ENCODE measurements at regions not wholly inside any gene's neighbourhood (a gene's known extent, or its start where the extent isn't known, plus 50 kb on each side); places are given as distances from the start of the nearest gene placed in this dataset.

DNA sequence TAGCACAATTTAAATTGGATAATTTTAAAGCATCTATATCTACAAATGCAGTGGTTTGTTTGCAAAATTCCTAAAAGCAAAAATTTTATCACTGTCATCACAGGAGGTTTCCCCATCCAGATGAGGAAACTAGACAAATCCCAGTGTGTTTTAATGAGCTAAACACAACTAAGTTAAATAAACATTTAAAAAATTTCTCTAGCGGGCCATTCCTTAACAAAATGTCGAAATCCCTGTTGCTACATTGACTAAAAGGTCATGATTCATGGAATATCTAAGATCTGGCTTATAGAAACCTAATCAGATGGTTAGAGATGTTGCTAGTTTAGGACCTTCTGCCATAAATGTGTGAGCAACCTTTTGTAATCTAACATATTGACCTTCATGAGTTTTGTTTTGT is 107.3 kb upstream of the BDNF start:
- ChIA-PET POLR2A (no interaction called here), CTCF (no interaction called here)
- TF ChIP-seq, protein P1, sequence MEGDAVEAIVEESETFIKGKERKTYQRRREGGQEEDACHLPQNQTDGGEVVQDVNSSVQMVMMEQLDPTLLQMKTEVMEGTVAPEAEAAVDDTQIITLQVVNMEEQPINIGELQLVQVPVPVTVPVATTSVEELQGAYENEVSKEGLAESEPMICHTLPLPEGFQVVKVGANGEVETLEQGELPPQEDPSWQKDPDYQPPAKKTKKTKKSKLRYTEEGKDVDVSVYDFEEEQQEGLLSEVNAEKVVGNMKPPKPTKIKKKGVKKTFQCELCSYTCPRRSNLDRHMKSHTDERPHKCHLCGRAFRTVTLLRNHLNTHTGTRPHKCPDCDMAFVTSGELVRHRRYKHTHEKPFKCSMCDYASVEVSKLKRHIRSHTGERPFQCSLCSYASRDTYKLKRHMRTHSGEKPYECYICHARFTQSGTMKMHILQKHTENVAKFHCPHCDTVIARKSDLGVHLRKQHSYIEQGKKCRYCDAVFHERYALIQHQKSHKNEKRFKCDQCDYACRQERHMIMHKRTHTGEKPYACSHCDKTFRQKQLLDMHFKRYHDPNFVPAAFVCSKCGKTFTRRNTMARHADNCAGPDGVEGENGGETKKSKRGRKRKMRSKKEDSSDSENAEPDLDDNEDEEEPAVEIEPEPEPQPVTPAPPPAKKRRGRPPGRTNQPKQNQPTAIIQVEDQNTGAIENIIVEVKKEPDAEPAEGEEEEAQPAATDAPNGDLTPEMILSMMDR (IDR thresholded peaks at IDR 0.05; ENCODE audit: insufficient read depth, low read length, missing control alignments), result no peak
- H3K4me3 ChIP-seq (ENCODE audit: low read depth, low read length), result no peak overlapping the region
- DNase-seq (ENCODE audit: low read depth, low spot score), result peak; percentile 51

DNA sequence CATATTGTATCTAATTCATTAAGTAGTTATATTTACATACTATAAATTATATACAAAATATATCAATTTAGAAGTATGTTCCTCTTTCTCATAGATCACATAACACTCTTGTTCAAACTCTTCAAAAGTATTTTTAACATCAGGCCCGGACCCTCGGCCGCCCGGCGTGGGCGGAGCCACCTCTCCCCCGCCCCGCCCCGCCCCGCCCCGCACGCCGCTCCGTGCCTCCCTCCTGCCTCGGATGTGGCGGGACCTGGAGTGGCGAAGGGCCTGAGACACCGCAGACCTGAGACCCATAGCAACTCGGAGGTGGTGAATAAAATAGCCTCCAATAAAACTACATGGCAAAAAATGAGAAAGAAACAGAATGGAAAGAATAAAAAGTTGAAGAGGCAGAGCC is 105.9 kb upstream of the BDNF start:
- POLR2A ChIA-PET, result no interaction called here
- no peak for DNase-seq (ENCODE audit: low read depth, low spot score)
- TF ChIP-seq, protein P1 (IDR thresholded peaks at IDR 0.05; ENCODE audit: insufficient read depth, low read length, missing control alignments), result no peak
- no peak overlapping the region for H3K4me3 ChIP-seq (ENCODE audit: low read depth, low read length)
- CTCF ChIA-PET, result no interaction called here

DNA sequence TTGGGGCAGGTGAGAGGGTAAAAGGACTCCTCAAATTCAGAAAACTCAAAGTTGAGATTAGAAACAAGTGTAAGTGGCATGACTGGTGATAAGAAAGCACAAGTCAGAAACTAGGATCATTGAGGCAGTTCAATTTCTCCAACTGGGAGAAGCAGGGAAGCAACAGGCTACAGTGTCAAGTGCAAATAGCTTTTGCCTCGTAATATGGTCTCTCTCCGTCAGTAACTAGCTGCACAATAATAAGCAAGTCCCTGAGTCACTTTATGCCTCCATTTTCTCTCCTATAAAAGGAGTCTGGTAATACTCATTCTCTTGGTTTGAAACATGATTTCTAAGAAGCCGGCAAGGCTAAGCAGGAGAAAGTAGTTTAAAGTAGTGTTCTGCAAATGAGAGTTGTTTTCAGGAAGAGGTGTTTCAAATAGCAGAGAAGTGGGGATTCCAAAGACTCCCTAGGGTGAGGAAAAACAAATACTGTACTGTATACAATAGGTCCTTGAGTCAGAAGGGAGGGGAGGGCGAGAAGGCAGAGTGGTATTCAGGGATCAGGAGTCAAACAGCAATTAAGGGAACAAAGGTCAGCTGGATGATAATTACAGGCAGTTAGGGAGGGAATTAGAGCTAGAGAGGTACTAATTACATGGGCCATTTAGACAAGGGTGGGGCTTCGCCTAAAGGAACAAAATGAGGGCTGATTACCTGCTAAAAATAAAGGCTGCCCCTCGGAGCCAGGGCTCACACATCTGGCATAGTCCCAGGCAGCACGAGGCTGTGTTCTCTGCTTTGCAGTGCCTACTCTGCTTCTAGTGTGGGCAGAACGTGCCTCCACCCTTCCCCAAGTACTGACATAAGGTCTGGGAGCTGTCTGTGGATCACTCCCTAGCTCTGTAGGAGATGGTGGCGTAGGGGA is 96.0 kb upstream of the BDNF start:
- TF ChIP-seq, protein P1 (IDR thresholded peaks at IDR 0.05; ENCODE audit: insufficient read depth, low read length, missing control alignments), result no peak
- ChIA-PET CTCF (no interaction called here), POLR2A (no interaction called here)
- DNase-seq (ENCODE audit: low read depth, low spot score), result no peak
- no peak overlapping the region for H3K4me3 ChIP-seq (ENCODE audit: low read depth, low read length)

DNA sequence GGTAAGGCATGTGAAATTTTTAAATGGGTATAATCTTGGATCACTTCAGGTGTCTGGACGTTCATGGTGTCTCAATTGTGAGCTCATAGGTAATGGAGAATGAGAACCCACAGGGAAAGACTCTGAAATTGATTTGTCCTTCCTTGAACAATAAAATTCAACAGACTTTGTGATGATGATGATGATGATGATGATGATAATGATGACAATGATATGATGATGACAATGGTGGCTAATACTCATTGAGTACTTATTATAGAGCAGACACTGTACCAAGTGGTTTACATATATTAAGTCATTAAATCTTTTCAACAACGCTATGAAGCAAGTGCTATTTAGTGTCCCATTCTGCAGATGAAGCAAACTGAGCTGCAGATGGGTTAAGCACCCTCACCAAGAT is 86.6 kb upstream of the BDNF start:
- no peak overlapping the region for H3K4me3 ChIP-seq (ENCODE audit: low read depth, low read length)
- ChIA-PET POLR2A (no interaction called here), CTCF (no interaction called here)
- DNase-seq (ENCODE audit: low read depth, low spot score), result no peak
- TF ChIP-seq, protein P1 (IDR thresholded peaks at IDR 0.05; ENCODE audit: insufficient read depth, low read length, missing control alignments), result no peak

DNA sequence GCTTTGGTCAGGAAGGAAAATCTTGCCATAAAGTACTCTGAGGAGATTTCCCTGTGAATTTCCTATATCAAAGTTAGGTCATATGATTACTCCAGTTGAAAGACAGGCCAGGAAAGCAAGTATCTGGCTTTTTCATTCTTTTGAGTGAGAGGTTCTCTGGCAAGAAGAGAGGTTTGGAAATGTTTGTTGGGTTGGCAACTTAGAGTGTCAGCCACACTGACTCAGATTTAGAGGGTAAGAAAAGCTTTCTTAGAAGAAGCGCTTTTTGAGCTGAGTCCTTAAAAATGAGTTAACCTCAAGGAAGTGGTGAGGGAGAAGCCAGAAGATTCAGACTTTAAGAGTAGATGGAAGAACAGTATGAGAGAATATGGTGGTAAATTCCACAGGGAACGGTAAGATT is 86.1 kb upstream of the BDNF start:
- CTCF ChIA-PET, result no interaction called here
- DNase-seq (ENCODE audit: low read depth, low spot score), result no peak
- POLR2A ChIA-PET, result no interaction called here
- H3K4me3 ChIP-seq (ENCODE audit: low read depth, low read length), result no peak overlapping the region
- TF ChIP-seq, protein P1 (IDR thresholded peaks at IDR 0.05; ENCODE audit: insufficient read depth, low read length, missing control alignments), result no peak

DNA sequence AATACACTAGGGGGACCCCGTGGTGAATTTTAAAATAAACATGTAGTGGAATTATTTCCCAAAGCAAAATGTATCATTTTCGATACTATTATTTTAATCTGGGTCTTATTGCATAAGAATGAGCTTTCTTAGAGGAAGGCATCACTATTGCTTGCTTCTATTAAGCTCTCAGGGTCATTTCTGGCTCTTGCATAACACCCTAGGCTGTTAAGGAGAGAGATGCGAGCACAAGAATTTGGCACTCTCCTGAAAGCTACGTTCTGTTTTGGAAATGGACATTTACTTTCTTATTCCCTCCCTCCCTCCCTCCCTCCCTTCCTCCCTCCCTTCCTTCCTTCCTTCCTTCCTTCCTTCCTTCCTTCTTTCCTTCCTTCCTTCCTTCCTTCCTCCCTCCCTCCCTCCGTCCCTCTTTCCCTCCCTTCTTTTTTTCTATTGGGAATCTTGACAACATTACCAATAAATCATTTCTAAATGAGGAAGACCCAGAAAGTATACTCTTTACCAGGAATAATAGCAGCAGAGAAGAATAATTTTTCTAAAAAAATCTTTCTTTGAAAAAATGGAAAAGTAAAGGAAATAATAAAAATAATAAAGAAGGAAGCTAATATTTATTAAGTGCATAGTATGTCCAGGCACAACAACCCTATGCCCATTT is 83.6 kb upstream of the BDNF start:
- no peak for DNase-seq (ENCODE audit: low read depth, low spot score)
- ChIA-PET POLR2A (no interaction called here), CTCF (interaction anchor here (0.6 to 0.7 kb wide), 2 partner anchors 11 to 52 kb away, joined by 3 read pairs; no protein-coding TSS in a partner anchor)
- no peak overlapping the region for H3K4me3 ChIP-seq (ENCODE audit: low read depth, low read length)
- TF ChIP-seq, protein P1 (IDR thresholded peaks at IDR 0.05; ENCODE audit: insufficient read depth, low read length, missing control alignments), result no peak
